ENCODE measurements at regions not wholly inside any gene's neighbourhood (a gene's known extent, or its start where the extent isn't known, plus 50 kb on each side); places are given as distances from the start of the nearest gene placed in this dataset.
A peak's percentile ranks its signal among the peaks of the same experiment; 100 is the strongest.

GRCh38 chr21:38930853-38931252 lies 125.1 kb downstream of the ETS2 start:
- peak; percentile 38 for DNase-seq (ENCODE audit: low spot score)

- no peak for DNase-seq (ENCODE audit: low spot score)
These were observed 124.3 kb downstream of the ETS2 start for GRCh38 chr21:38930066-38930465.

DNA sequence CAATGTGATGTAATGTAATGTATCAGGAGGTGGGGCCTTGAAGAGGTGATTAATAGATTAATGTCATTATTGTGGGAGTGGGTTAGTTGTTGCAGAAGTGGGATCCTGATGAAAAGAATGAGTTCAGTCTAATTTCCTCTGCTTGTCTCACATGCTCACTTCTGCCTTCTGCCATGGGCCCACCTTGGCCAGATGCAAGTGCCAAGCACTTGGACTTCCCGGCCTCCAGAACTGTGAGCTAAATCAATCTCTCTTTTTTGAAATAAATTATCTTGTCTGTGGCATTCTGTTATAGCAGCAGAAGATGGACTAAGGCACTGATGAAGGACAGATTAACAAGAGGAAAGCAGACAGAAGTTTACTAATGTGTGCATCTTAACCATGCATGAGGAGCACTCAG lies 123.9 kb downstream of the ETS2 start:
- DNase-seq (ENCODE audit: low spot score), result no peak

GRCh38 chr21:38929142-38929541 lies 123.4 kb downstream of the ETS2 start:
- DNase-seq (ENCODE audit: low spot score), result no peak

- DNase-seq (ENCODE audit: low spot score), result no peak
These were observed 122.0 kb downstream of the ETS2 start for GRCh38 chr21:38927776-38928175.

GRCh38 chr21:38925923-38926322 lies 120.2 kb downstream of the ETS2 start:
- peak; percentile 39 for DNase-seq (ENCODE audit: low spot score)

- no peak for DNase-seq (ENCODE audit: low spot score)
These were observed 119.7 kb downstream of the ETS2 start for GRCh38 chr21:38925478-38925877.

DNA sequence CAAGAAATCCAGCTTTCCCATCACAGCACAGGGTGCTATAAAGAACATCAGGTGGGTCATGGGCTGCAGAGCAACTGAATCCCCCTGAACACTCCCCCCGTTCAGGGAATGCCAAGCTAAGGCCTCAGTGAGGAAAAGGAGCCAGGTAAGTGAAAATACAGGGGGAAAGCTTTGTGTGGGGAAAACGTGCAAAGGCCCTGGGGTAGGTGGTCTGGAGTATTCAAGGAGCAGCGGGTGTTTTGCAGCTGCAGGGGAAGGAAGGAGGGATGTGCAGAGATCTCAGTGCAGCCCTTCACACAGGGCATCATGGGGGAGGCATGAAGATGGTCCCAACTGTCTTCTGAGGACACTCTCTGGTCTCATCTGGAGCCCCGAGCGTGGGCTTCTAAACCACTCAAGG lies 119.2 kb downstream of the ETS2 start:
- DNase-seq (ENCODE audit: low spot score), result no peak

GRCh38 chr21:38923429-38923828 lies 117.7 kb downstream of the ETS2 start:
- DNase-seq (ENCODE audit: low spot score), result no peak

- no peak for DNase-seq (ENCODE audit: low spot score)
These were observed 116.9 kb downstream of the ETS2 start for GRCh38 chr21:38922474-38923235.

DNA sequence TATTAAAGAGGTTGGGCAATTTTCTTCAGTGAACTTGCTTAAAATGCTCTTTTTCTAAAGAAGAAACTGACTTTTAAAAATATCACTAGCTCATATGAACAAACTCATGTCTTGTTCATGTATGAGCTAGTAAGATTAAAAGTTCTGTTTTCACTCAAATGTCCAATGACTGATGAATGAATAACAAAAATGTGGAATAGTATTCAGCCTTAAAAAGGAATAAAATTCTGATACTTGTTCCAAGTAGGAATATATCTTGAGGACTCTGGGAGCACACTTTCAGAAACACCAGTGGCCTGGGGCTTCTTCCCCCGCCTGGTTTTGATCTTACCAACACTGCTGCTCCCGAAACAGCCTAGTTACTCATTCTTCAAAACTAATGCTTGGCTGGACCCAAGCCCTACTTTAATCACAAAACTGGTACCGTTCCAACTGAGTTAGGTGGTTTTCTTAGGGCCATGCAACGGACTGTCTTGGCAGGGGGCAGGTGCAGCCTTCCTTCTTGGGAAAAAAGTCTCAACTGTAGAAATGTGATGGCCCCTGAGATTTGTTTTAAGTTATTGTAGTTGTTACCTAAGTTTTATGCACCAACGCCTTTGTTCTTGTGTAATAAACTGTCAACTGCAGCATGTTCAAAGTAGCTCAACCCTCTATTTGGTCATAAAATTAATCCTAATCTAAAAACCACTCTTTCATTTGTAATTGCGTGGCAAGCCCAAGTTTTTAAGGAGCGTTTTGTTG lies 116.0 kb downstream of the ETS2 start:
- no peak for DNase-seq (ENCODE audit: low spot score)

- DNase-seq (ENCODE audit: low spot score), result no peak
These were observed 115.1 kb downstream of the ETS2 start for GRCh38 chr21:38920631-38921398.

- no peak for DNase-seq (ENCODE audit: low spot score)
These were observed 113.0 kb downstream of the ETS2 start for GRCh38 chr21:38918607-38919346.

GRCh38 chr21:38917043-38917774 lies 111.5 kb downstream of the ETS2 start:
- DNase-seq (ENCODE audit: low spot score), result no peak

DNA sequence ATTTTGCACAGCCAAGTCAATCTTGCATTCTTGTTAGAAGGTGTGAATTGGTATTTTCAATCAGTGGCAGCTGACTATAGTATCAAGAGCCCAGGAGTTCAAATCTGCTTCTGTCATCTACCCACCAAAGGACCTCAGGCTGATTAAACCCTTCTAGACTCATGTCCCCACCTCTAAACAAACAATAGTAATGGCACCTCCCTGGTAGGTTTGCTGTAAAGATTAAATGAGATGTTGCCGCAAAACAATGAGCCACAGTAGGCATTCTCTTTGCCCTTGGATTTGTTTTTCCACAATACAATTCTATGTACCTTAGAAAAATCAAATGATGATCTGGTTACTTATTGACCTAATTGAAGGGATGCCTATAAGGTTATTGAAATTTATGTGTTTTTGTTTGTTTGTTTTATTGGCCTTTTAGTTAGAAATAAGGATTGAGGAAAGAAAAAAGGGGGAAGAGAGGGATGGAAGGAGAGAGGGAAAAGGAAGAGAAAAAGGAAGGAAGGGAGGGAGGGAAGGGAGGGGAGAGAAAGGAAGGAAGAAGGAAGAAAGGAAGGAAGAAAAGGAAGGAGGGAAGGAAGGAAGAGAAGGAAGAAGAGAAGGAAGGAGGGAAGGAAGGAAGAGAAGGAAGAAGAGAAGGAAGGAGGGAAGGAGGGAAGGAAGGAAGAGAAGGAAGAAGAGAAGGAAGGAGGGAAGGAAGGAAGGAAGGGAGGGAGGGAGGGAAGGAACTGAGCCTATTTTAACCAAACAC lies 110.7 kb downstream of the ETS2 start:
- DNase-seq (ENCODE audit: low spot score), result no peak

GRCh38 chr21:38915546-38915945 lies 109.8 kb downstream of the ETS2 start:
- no peak for DNase-seq (ENCODE audit: low spot score)

- DNase-seq (ENCODE audit: low spot score), result no peak
These were observed 109.0 kb downstream of the ETS2 start for GRCh38 chr21:38914528-38915293.

DNA sequence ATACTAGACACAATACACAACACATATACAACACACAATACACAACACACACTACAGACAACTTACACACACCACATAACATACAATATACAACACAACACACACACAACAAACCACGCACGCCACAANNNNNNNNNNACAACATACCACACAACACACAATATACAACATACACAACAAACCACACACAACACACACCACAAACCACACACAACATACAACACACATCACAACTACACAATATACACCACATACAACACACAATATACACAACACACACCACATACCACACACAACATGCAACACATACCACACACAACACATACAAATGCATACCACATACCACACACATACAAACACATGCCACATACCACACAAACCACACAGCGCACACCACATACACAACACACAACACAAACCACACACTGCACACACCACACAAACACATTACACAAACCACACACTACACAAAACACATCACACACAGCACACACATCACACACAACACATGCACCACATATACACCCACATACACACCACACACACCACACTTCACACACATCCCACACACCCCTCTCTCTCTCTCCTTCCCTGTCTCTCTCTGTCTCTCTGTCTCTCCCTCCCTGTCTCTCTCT lies 108.3 kb downstream of the ETS2 start:
- DNase-seq (ENCODE audit: low spot score), result no peak

- DNase-seq (ENCODE audit: low spot score), result peak; percentile 31
These were observed 107.6 kb downstream of the ETS2 start for GRCh38 chr21:38913120-38913892.

All from Ammon's horn (tissue), 1 donor.